Body of pancreas (tissue), 4 donors: ENCODE measurements at regions not wholly inside any gene's neighbourhood (a gene's known extent, or its start where the extent isn't known, plus 50 kb on each side); places are given as distances from the start of the nearest gene placed in this dataset.

Source experiments
- ATAC-seq: fragments of 150-250 bp; one replicate; pipeline ENCODE4 v1.9.1; 2016
- DNase-seq, 4 donors: peaks; one replicate each; pipeline ENCODE4 v3.0.0-alpha.2; 2019
- H3K27ac ChIP-seq, 4 donors: fragments of 200-600 bp; sonication (generic); 1 replicate in 3 of 4; 2 replicates in 1 of 4; pipeline versions ENCODE4 v1.5.1 to v1.6.1; 2016 to 2019; ENCODE audit warnings: mild to moderate bottlenecking in 1 of 4, mixed read lengths in 1 of 4, moderate library complexity in 1 of 4
- H3K27me3 ChIP-seq, 2 donors: fragments of 200-600 bp; sonication (generic); one replicate each; pipeline ENCODE4 v1.6.0; 2016; ENCODE audit warnings: mild to moderate bottlenecking in 1 of 2
- H3K36me3 ChIP-seq, 2 donors: fragments of 200-600 bp; sonication (generic); replicated peaks in 1 of 2; 2 replicates each; pipeline ENCODE4 v1.5.1; 2016; ENCODE audit warnings: low read depth in 2 of 2; ENCODE audit not compliant: insufficient read depth in 1 of 2
- H3K4me1 ChIP-seq: fragments of 200-600 bp; sonication (generic); one replicate; pipeline ENCODE4 v1.6.0; 2016
- H3K4me3 ChIP-seq, 2 donors: fragments of 200-600 bp; sonication (generic); 1 replicate in 1 of 2; 2 replicates in 1 of 2; pipeline ENCODE4 v1.5.1; 2016 to 2019
- H3K9me3 ChIP-seq, 3 donors: fragments of 200-600 bp; sonication (generic); 1 replicate in 2 of 3; 2 replicates in 1 of 3; pipeline ENCODE4 v1.5.1; 2016
- CTCF ChIP-seq, 7 experiments: fragments of 450-650 bp in 4 of 7; fragments of 200-600 bp in 3 of 7; sonication (generic) in 3 of 7; IDR thresholded peaks; one replicate each; pipeline ENCODE4 v1.5.1; 2016 to 2019; ENCODE audit warnings: antibody characterized with exemption in 7 of 7
- POLR2A ChIP-seq, 3 donors: fragments of 450-650 bp; IDR thresholded peaks; one replicate each; pipeline ENCODE4 v1.6.1; 2016; ENCODE audit warnings: antibody characterized with exemption in 3 of 3, mild to moderate bottlenecking in 2 of 3
- WGBS, 2 donors: methylation state at CpG; one replicate each; pipeline ENCODE4 v1.1.5; 2017; 5-methylcytosine and 5-hydroxymethylcytosine counted together
- intact Hi-C: fragments of 100-400 bp; cut with DNase I; formaldehyde crosslinking; loops from one replicate; pipeline ENCODE4 v1.15.1; 2023

GRCh38 chr5:107808671-107809137, 138.0 kb upstream of the EFNA5 start:
- intact Hi-C loops = no loop called here
- Histone ChIP-seq H3K4me1 (no peaks in the 10 kb centered on the region), H3K4me3 (no peak overlapping the region), H3K27me3 (no peaks in the 10 kb centered on the region), H3K27ac (no peak overlapping the region), H3K9me3 (no peaks in the 10 kb centered on the region), H3K36me3 (no peaks in the 10 kb centered on the region)
- TF ChIP-seq CTCF (IDR thresholded peaks at IDR 0.05) (no peak), POLR2A (IDR thresholded peaks at IDR 0.05) (no peak)
- ATAC-seq (peak; percentile 38), DNase-seq (peak; percentile 15 to 59 (median 43))
- 48 to 49% methylated on average over 7 of the region's 7 CpGs for WGBS, 2 donors

- no peak for TF ChIP-seq POLR2A (IDR thresholded peaks at IDR 0.05)
- ATAC-seq (no peak), DNase-seq (no peak)
- no peaks in the 10 kb centered on the region for H3K36me3 ChIP-seq
- WGBS, 2 donors = 64 to 75% methylated on average over 5 of the region's 5 CpGs
- no peak overlapping the region for H3K4me3 ChIP-seq
- H3K9me3 ChIP-seq = no peaks in the 10 kb centered on the region
- no peaks in the 10 kb centered on the region for H3K4me1 ChIP-seq
- no peaks in the 10 kb centered on the region for H3K27me3 ChIP-seq
- intact Hi-C loops = no loop called here
- H3K27ac ChIP-seq = no peak overlapping the region
These were observed 136.7 kb upstream of the EFNA5 start for GRCh38 chr5:107807431-107807830.

- no peak for ATAC-seq
- no peak for TF ChIP-seq CTCF (IDR thresholded peaks at IDR 0.05)
- TF ChIP-seq POLR2A (IDR thresholded peaks at IDR 0.05) = no peak
These were observed 136.0 kb upstream of the EFNA5 start for GRCh38 chr5:107806705-107807104.

GRCh38 chr5:107806271-107806670, 135.5 kb upstream of the EFNA5 start:
- intact Hi-C loops = no loop called here
- no peaks in the 10 kb centered on the region for H3K27me3 ChIP-seq
- WGBS, 2 donors = 62 to 67% methylated on average over 5 of the region's 5 CpGs
- TF ChIP-seq POLR2A (IDR thresholded peaks at IDR 0.05) = no peak
- TF ChIP-seq CTCF (IDR thresholded peaks at IDR 0.05) = no peak
- H3K9me3 ChIP-seq = no peaks in the 10 kb centered on the region
- no peaks in the 10 kb centered on the region for H3K36me3 ChIP-seq
- no peaks in the 10 kb centered on the region for H3K4me1 ChIP-seq
- DNase-seq (no peak), ATAC-seq (no peak)
- H3K4me3 ChIP-seq = no peak overlapping the region
- no peak overlapping the region for H3K27ac ChIP-seq

More at GRCh38 chr5:107806705-107807104, 136.0 kb upstream of the EFNA5 start:
- Histone ChIP-seq H3K4me1 (no peaks in the 10 kb centered on the region), H3K9me3 (no peaks in the 10 kb centered on the region), H3K27ac (no peak overlapping the region), H3K36me3 (no peaks in the 10 kb centered on the region), H3K4me3 (no peak overlapping the region), H3K27me3 (no peaks in the 10 kb centered on the region)
- 96 to 100% methylated on average over 1 of the region's 1 CpG for WGBS, 2 donors
- DNase-seq = no peak
- intact Hi-C loops = no loop called here

- Histone ChIP-seq H3K4me1 (no peaks in the 10 kb centered on the region), H3K27ac (no peak overlapping the region), H3K27me3 (no peaks in the 10 kb centered on the region), H3K4me3 (no peak overlapping the region), H3K9me3 (no peaks in the 10 kb centered on the region), H3K36me3 (no peaks in the 10 kb centered on the region)
- 62 to 84% methylated on average over 3 of the region's 3 CpGs for WGBS, 2 donors
- no peak for DNase-seq
- no peak for ATAC-seq
- TF ChIP-seq POLR2A (IDR thresholded peaks at IDR 0.05) = no peak
- no peak for TF ChIP-seq CTCF (IDR thresholded peaks at IDR 0.05)
- intact Hi-C loops = no loop called here
These were observed 135.1 kb upstream of the EFNA5 start for GRCh38 chr5:107805824-107806223.
